ENCODE measurements at regions not wholly inside any gene's neighbourhood (a gene's known extent, or its start where the extent isn't known, plus 50 kb on each side); places are given as distances from the start of the nearest gene placed in this dataset.

DNA sequence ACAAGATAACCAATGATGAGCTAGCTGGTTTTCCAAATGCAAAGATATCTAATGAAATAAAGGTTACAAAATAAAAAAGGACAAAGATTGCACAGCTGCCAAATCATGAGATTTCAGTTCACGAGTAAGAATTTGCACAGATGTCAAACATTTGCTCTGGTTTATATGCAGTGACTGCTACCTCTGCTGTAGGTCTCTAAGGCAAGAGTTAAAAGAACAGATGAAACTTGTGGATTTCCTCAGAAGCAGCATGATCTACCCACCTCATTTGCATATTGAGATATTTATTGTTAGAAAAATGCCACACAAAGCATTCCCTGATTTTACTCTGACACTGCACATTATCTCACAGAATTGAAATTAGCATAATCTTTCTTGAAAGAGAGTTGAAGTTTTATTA is 763.2 kb upstream of the ZEB2 start:
- TF ChIP-seq POLR2A (IDR thresholded peaks at IDR 0.05) (no peak), EP300 (IDR thresholded peaks at IDR 0.05) (no peak), POLR2AphosphoS5 (IDR thresholded peaks at IDR 0.05) (no peak)
- TF ChIP-seq, protein P1, sequence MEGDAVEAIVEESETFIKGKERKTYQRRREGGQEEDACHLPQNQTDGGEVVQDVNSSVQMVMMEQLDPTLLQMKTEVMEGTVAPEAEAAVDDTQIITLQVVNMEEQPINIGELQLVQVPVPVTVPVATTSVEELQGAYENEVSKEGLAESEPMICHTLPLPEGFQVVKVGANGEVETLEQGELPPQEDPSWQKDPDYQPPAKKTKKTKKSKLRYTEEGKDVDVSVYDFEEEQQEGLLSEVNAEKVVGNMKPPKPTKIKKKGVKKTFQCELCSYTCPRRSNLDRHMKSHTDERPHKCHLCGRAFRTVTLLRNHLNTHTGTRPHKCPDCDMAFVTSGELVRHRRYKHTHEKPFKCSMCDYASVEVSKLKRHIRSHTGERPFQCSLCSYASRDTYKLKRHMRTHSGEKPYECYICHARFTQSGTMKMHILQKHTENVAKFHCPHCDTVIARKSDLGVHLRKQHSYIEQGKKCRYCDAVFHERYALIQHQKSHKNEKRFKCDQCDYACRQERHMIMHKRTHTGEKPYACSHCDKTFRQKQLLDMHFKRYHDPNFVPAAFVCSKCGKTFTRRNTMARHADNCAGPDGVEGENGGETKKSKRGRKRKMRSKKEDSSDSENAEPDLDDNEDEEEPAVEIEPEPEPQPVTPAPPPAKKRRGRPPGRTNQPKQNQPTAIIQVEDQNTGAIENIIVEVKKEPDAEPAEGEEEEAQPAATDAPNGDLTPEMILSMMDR (IDR thresholded peaks at IDR 0.05): no peak
